G401 (cell line): ENCODE measurements at regions not wholly inside any gene's neighbourhood (a gene's known extent, or its start where the extent isn't known, plus 50 kb on each side); places are given as distances from the start of the nearest gene placed in this dataset.

Experiments used
- DNase-seq: peaks from one replicate; pipeline ENCODE4 v3.0.0-alpha.2; 2015; ENCODE audit warnings: low spot score
- in situ Hi-C: cut with HindIII; loops from 2 replicates; pipeline ENCODE4 v1.10.0; 2016; ENCODE audit warnings: low sequenced_read_pairs, mixed read lengths

DNA sequence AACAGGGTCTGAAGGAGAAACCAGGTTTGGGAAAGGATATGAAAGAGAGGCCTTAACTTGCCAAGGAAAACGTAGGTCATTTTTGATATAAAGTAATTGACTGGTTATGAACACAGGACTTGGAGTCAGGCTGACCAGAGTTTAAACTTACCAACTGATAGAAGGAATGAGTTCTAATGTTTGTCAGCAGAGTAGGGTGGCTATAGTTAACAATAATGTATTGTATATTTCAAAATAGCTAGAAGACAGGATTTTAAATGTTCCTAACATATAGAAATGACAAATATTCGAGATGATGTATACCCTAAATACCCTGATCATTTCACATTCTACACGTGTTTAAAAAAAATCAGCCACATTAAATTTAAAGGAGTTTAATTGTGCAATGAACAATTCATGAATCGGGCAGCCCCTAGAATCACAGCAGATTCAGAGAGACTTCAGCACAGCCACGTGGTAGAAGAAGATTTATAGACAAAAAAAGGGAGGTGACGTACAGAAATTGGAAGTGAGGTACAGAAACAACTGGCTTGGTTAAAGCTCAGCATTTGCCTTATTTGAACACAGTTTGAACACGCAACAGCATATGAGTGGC lies 52.5 kb upstream of the PLEKHG7 start:
- in situ Hi-C loops, result no loop called here
- no peak for DNase-seq

DNA sequence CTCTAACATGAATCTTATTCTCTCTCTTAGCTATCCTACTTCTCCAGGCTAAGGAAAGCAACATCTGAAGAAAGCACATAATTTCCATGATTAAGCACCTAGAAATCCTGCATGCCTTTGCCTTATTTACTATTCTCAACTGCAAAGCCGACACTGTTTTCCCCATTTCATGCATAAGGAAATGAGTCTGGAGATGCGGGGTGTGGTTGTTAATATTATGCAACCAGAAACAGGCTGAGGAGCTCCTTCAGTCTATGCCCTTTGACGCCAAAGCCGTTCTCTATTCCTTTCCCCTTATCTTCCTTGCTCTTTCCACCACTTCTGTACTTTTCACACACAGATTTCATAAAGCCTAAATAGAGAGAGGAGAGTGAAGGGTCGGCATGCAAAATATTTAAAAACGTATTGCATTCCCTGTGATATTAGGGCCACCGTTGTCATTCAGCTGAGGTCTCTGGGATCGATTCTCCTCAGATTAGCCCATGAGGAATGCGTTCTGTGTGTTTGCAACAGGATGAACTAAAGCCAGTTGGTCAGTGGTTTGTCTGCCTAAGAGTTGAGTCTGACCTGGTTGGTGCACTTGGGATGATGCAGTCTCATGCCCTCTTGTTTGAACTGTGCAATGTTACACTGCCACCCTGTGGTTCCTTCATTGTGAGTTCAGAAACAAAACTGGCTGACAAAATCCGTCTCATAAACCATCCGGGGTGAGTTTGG lies 53.1 kb upstream of the PLEKHG7 start:
- in situ Hi-C loops, result no loop called here
- DNase-seq, result peak; percentile 96

DNA sequence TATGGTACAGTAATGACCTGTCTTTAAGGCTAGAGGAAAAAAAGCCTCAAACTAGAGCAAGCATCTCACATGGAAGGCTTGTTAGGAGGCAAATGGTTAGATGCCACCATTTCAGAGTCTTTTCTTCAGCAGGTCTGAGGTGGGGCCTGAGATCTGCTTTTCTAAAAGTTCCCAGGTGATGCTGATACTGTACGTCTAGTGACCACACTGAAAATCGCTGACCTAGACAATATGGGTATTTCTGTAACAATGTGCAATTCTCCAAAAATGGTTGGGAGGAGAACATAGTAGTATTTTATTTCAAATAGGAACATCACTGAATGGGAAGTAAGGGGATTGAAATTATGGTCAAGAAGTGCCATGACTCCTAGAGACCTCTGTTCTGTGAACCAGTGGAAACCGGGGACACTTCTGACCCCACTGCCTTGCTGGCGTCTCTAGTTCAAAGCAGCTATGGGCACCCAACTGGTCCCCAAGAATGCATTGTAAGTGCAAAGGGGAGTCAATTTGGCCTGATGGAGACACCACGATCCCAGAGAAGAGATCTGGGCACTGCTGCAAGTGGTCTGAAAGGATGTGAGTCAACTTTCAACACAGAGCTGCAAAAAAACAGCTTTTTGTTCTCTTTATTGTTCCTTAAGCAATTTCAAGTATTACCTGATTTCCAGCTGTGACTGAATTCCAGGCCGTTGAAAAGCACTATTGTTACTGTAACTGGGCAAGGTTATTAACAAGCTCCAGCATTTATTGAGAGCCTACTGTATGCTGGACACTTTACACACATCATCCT lies 54.4 kb upstream of the PLEKHG7 start:
- no peak for DNase-seq
- in situ Hi-C loops, result no loop called here

DNA sequence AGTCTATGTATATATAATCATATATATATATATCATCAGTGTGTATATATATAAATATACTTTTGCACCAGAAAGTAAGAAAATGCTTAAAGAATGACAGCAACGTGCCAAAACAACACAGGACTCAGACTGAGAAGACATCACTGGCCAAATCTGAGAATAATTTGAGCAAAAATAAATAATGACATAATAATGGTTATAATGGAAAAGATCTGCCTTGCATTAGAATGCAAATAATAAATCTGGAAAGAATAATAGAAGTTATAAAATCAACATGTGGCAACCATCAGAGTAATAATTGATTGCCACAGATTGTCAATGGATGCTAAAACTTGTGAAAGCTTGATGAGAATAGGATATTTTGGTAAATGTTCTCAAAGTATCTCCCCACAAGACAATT lies 61.5 kb upstream of the PLEKHG7 start:
- in situ Hi-C loops, result no loop called here
- no peak for DNase-seq

DNA sequence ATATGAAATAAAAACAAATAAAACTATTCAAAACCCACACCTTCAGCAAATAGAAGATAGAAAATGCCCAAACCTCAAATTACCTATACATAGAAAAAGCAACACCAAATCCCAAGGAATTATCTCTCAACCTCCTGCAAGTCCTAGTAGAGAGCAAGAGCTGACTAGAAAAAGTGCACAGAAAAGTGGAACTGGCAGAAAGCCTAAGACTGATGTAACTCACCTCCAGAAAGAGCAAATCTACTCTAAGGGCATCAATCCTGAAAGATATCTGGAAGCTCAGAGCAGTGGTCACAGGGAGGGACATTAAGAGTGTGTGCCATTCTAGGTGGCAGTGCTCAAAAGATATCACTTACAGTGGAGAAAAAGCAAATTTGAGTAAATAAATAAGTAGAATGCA lies 62.1 kb upstream of the PLEKHG7 start:
- DNase-seq, result no peak
- in situ Hi-C loops, result no loop called here

DNA sequence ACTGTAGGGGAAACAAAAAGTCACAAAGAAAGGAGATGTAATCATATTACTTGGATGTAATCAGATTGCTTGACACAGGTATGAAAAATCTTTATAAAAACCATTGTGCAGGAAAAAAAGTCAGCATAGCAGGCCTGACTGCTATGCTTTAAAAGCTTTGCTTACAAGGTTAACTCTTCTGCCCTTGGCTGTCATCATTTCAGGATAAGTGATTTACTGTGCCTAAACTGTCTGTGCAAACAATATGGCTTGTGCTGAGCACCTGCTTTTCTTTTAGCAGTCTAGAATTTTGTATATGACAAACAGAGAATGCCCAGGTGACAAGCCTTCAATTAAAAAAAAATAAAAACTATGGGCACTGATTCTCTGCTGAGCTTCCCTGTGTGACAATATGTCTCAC lies 63.8 kb upstream of the PLEKHG7 start:
- DNase-seq, result no peak
- in situ Hi-C loops, result no loop called here

DNA sequence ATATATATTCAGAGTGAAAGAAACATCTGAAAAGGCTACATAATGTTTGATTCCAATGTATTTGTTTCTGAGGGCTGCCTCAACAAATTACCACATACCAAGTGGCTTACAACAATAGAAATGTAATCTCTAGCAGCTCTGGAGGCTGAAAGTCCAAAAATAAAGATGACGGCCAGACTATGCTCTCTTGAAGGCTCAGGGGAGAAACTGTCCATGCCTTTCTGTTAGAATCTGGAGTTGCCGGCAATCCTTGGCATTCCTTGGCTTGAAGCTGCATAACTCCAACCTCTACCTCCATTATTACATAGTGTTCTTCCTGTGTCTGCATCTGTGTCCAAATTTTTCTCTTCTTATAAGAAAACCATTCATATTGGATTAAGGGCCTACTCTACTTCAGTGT lies 68.1 kb upstream of the PLEKHG7 start:
- in situ Hi-C loops, result no loop called here
- DNase-seq, result no peak

DNA sequence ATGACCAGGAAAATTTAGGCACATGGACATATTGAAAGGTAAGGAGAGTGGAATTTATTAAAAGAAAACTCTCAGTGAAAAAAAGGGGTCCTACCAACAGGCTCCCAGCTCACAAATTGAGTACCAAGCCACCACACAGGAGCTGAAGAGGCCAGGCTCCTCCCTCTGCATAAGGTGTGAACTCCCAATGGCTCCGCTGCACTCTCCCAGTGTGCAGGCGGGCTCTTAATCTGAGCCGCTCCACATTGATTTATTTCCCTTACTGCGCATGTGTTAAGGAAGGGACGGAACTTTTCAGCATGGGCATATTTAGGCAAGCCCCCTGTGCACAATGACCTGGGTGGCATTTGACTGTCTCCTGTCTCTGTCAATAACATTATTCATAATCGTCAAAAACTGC lies 68.6 kb upstream of the PLEKHG7 start:
- in situ Hi-C loops, result no loop called here
- DNase-seq, result no peak

DNA sequence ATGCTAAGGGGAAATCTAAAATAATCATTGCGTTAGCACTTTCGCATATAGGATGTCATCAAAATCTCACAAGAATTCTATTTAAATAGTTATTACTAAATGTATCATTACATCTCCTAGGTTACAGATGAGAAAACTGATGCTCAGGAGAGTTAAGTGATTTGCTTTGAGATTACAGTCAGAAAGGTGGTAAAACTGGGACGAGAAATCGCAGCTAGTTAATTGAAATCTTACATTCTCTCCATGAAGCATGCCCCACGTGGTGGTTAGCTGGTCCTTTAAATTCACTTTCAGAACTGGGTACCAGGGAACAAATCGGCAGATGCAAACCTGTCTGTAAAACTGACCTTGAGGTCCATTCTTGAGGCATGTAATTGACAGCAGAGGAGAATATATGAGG lies 71.8 kb upstream of the PLEKHG7 start:
- in situ Hi-C loops, result no loop called here
- DNase-seq, result no peak

DNA sequence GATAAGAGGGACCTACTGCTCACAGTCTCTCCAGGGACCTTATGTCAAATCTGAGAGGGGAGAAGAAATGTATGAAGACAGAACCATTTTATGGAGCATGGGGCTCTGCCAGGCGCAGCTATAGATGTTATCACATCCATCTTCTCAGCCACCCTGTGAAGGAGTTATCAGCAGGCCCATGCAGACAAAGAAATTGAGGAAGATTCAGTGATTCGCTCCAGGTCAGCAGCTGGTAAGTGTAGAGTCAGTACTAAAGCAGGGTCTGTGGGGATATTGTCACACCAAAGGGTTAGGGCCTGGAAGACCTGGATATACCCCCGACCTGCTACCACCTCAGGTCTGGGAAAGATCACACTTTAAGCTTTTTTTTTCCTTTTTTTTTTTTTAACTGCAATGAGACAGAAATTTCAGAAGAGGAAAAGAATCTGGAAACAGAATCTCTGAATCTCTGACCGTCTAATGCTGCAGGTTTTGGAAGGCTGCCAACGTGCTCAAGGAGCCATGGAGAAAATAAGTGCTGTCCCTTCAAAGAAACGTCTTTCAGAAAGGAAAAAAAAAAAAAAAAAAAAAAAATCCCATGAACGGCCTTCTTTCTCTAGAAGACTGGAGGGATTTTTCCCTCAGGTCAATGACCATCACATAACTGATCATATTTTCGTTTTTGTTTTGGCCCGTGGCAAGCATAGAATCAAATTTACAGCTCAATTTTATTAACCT lies 73.3 kb upstream of the PLEKHG7 start:
- peak; percentile 32 for DNase-seq
- in situ Hi-C loops, result no loop called here

DNA sequence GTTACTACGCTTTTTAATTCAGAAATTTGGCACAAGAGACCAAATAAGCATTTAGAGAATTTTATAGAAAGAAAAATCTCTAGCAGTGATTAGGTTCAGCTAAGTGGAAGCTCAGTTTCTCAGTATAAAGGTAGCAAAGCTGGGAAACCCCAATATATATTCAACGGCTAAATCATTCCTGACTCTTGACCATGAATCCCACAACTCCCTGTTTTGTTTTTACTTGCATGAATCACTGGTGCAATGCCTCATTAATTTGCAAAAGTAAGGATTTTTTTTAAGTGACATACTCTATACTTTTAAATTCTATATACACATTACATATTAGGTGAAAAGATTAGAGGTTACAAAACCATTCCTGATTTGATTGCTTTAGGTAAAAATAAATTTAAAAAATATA lies 74.3 kb upstream of the PLEKHG7 start:
- DNase-seq, result no peak
- in situ Hi-C loops, result no loop called here

DNA sequence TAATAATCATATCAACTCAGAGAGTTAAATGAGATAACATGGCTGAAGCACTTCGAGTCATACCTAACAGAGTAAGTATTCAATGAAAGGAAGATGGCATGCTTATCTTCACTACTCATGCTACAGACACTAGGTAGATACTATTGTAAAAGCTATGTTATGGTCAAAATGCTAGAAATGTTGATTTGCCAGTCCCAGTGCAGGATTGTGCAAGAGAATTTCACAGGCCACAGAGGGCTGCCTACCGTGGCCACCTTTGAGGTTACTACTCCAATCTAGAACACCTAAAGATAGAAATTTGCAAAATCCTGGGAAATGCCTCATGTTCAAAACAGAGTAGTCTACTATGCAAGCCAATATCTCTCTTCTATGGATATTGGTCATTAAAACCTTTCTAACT lies 75.3 kb upstream of the PLEKHG7 start:
- in situ Hi-C loops, result no loop called here

DNA sequence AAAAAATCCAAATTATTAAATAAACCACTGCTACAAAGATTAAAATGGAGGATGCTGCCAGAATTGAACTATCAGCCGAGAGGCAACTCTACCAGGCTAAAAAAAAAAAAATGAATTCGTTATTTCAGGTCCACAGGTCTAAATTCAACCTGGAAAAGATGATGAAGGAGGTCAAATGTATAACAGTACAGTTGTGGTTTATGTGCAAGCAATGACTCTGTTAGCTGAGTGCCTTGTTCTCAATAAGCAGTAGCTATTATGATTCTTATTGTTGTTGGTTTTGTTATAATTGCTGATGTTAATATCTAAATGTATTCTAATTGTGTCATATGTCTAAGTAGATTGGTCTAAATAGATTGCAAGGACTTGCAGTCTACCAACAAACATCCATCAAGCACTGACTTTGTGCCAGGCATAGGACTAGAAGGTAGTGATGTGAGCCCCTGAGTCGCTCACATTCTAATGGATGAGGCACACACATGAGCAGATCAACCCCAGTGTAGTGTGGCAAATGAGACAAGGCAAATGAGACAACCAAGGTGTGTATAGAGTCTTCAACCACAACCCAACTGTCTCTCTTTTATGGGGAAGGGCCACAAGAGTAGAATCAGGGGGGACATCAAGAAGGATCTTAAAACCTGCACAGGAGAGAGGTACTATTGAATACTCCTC lies 77.0 kb upstream of the PLEKHG7 start:
- DNase-seq, result no peak
- in situ Hi-C loops, result no loop called here

More for the DNA sequence above, 75.3 kb upstream of the PLEKHG7 start:
- DNase-seq, result no peak

DNA sequence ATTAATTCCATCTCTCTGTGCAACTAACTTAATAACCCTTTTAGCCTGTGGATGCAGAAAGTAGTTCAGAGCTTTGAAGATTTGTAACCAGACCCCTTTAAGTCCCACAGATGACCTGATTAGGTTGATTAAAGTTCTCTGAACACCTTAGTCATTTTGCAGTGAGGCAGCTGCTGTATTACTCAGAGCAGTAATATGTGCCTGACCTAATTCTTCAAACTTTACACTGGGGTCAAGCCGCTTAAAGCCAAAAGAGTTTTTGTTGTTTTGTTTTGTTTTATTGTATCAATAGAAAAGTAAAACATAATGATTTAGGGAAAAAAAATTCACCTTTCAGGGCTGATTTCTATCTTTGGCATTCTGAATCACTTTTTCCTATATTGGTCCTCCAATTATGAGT lies 78.6 kb upstream of the PLEKHG7 start:
- in situ Hi-C loops, result no loop called here
- DNase-seq, result no peak

DNA sequence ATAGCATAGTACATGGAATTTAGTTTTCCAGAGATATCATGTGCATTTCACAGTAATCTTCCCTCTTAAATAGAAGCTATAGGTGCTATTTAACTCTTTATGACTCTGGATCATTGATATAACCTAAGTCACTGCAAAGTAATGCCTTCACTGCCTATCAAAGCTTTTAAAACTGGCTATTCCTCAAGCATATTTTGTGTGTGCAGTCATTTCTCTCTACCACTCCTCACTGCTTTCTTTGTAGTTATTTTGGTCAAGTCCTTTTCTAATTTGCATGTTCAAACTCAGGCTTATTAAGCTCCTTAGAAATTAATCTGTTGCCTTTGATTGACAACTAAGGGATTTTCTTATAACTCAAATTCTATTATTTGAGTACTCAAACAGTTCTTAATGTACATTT lies 79.4 kb upstream of the PLEKHG7 start:
- in situ Hi-C loops, result no loop called here
- DNase-seq, result no peak

DNA sequence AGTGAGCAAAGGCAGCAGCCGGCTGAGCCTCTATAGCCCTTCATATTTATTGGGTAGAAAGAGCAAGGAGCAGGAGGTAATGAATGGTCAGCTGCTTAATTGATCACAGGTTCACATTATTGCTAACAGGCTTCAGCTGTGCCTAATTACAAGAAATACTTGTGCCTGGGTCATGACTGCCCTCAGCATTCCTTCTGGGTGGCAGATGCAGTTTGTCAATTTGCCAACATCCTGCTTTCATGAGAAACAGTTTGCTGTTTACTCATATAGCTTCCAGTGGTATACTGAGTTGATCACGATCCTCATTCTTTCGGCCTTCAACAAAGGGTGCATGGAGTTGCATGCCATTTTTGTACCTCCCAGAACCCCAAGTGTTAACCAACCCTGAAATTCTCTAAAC lies 81.0 kb upstream of the PLEKHG7 start:
- DNase-seq, result no peak
- in situ Hi-C loops, result no loop called here

DNA sequence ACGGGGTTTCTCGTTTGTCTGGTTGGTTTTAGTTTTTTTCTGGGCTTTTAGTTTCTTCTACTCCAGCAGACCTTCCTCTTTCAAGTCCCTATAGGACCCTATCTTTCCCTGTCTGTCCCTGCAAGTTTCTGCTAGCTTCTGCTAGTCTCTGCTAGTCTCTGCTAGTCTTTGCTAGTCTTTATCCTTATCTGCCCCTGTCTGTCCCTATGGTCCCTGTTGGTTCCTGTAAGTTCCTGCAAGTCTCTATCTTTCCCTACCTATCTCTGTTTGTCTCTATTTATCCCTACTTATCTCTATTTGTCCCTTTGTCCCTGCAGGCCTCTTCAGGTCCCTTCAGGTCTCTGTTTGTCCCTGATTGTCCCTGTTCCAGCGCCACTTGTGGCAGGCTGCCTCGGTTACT lies 81.5 kb upstream of the PLEKHG7 start:
- DNase-seq, result no peak
- in situ Hi-C loops, result no loop called here

DNA sequence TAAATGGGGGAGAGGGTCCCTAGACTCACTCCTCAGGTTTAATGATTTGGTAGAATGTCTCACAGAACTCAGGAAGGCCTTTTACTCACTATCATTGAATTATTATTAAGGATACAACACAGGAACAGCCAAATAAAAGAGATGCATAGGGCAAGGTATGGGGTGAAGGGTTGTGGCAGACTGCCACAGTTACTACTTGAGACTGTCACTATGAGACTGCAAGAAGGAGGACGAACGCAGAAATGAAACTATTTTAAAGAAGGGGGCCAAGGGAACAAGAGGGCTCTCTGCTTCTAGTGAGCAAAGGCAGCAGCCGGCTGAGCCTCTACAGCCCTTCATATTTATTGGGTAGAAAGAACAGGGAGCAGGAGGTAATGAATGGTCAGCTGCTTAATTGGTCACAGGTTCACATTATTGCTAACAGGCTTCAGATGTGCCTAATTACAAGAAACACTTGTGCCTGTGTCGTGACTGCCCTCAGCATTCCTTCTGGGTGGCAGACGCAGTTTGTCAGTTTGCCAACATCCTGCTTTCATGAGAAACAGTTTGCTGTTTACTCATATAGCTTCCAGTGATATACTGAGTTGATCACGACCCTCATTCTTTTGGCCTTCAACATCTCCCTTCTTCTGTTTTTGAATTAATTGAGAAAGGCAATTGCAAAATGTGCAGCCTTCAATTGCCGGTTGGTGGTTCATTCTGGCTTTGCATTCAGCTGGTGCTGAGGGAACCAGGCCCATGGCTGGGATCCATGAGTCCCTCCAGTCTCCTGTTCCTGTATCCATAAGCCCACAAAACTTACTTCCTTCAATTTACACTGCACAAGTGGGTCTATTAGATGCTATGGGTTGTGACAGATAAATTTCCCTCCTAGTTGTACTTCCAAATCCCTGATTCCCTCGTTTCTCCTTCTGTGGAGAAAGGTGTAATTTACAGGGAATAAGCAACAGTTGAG lies 82.8 kb upstream of the PLEKHG7 start:
- DNase-seq, result peak; percentile 44
- in situ Hi-C loops, result no loop called here
